Dendritic cell treated with granulocyte-macrophage colony-stimulating factor and Interleukin-4, amounts not matched to agents 40 ng/mL and 50 ng/mL, for 4 days (primary cell): ENCODE measurements at regions not wholly inside any gene's neighbourhood (a gene's known extent, or its start where the extent isn't known, plus 50 kb on each side); places are given as distances from the start of the nearest gene placed in this dataset.
"Not testable (repeated sequence)": the region's sequence is repeated elsewhere in the genome, so short reads cannot be mapped to it uniquely, and the experiment has no call there.

Experiments used
- H3K27ac Mint-ChIP-seq: one replicate; pipeline ENCODE4 v1.8.0; 2022; ENCODE audit warnings: mild to moderate bottlenecking, mixed read lengths
- H3K27me3 Mint-ChIP-seq: one replicate; pipeline ENCODE4 v1.8.0; 2022; ENCODE audit warnings: mild to moderate bottlenecking, mixed read lengths
- H3K36me3 Mint-ChIP-seq: one replicate; pipeline ENCODE4 v1.8.0; 2022; ENCODE audit warnings: low read depth, mixed read lengths
- H3K4me1 Mint-ChIP-seq: one replicate; pipeline ENCODE4 v1.8.0; 2022; ENCODE audit warnings: low read depth, mixed read lengths
- H3K4me3 Mint-ChIP-seq: one replicate; pipeline ENCODE4 v1.8.0; 2022; ENCODE audit warnings: mild to moderate bottlenecking, moderate library complexity, mixed read lengths
- H3K9me3 Mint-ChIP-seq: one replicate; pipeline ENCODE4 v1.8.0; 2022; ENCODE audit warnings: mixed read lengths
- intact Hi-C: fragments of 100-400 bp; cut with micrococcal nuclease; formaldehyde crosslinking; loops from one replicate; pipeline ENCODE4 v1.15.0; 2022

GRCh38 chr13:111627596-111627995, 307.2 kb downstream of the TEX29 start:
- Mint-ChIP-seq H3K27me3 (no peaks in the 10 kb centered on the region), H3K9me3 (no peaks in the 10 kb centered on the region), H3K36me3 (no peaks in the 10 kb centered on the region), H3K27ac (no peak overlapping the region), H3K4me1 (no peaks in the 10 kb centered on the region), H3K4me3 (no peak overlapping the region)
- intact Hi-C loops = no loop called here

- H3K36me3 Mint-ChIP-seq = no peaks in the 10 kb centered on the region
- H3K27me3 Mint-ChIP-seq = no peaks in the 10 kb centered on the region
- intact Hi-C loops = no loop called here
- no peak overlapping the region for H3K4me3 Mint-ChIP-seq
- H3K4me1 Mint-ChIP-seq = no peaks in the 10 kb centered on the region
- no peaks in the 10 kb centered on the region for H3K9me3 Mint-ChIP-seq
- no peak overlapping the region for H3K27ac Mint-ChIP-seq
Observed at GRCh38 chr13:111629016-111629415, 308.6 kb downstream of the TEX29 start.

GRCh38 chr13:111629457-111629856, 309.0 kb downstream of the TEX29 start:
- H3K27me3 Mint-ChIP-seq = no peaks in the 10 kb centered on the region
- H3K4me1 Mint-ChIP-seq = no peaks in the 10 kb centered on the region
- no peaks in the 10 kb centered on the region for H3K36me3 Mint-ChIP-seq
- no peaks in the 10 kb centered on the region for H3K9me3 Mint-ChIP-seq
- intact Hi-C loops = no loop called here
- no peak overlapping the region for H3K27ac Mint-ChIP-seq
- H3K4me3 Mint-ChIP-seq = no peak overlapping the region

DNA sequence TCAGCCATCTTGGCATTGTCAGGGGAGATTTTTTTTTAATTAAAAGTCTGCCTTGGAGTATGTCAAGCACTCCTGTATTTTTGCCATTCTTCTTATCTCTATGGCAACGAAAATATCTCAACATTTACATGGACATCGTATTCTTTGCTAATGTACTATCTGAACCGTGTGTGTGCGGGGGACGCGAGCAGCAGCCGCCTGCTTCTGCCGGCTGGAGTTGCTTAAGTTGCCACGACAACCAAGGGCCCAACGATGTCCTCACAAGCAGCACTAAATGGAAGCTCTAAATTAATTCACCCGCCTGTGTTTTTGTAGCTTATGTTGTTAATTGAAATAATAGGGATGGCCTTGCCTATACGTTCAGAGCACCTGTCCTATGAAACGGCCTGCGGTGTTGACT, 309.5 kb downstream of the TEX29 start:
- no peaks in the 10 kb centered on the region for H3K36me3 Mint-ChIP-seq
- intact Hi-C loops = no loop called here
- no peaks in the 10 kb centered on the region for H3K4me1 Mint-ChIP-seq
- no peaks in the 10 kb centered on the region for H3K27me3 Mint-ChIP-seq
- no peak overlapping the region for H3K27ac Mint-ChIP-seq
- H3K9me3 Mint-ChIP-seq = no peaks in the 10 kb centered on the region
- no peak overlapping the region for H3K4me3 Mint-ChIP-seq

- H3K36me3 Mint-ChIP-seq = no peaks in the 10 kb centered on the region
- no peaks in the 10 kb centered on the region for H3K9me3 Mint-ChIP-seq
- H3K4me3 Mint-ChIP-seq = no peak overlapping the region
- H3K27me3 Mint-ChIP-seq = no peaks in the 10 kb centered on the region
- no peaks in the 10 kb centered on the region for H3K4me1 Mint-ChIP-seq
- H3K27ac Mint-ChIP-seq = no peak overlapping the region
- intact Hi-C loops = no loop called here
Observed at GRCh38 chr13:111630406-111630805, 310.0 kb downstream of the TEX29 start.

GRCh38 chr13:111631271-111631670, 310.8 kb downstream of the TEX29 start:
- H3K4me1 Mint-ChIP-seq, H3K27me3 Mint-ChIP-seq, H3K4me3 Mint-ChIP-seq, intact Hi-C loops, H3K27ac Mint-ChIP-seq, H3K36me3 Mint-ChIP-seq, H3K9me3 Mint-ChIP-seq: not testable (repeated sequence)

DNA sequence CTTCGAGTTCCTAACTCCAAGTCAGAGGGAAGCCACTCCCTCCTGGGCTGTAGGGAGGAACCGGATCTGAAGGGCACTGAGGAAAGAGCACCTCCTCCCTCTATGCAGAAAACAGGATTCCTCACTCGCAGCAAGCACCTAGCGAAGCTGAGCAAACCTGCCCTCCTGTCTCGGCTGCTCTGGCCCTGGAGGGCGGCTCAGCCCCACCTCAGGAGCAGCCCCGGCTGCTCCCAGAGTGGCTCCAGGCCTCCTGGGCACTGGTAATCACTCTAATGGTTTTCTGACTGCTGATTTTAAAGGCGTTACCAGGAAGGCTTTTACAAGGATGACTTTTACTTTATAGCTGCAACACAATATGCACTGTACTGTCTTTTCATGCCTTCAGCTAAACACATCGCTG, 312.5 kb downstream of the TEX29 start:
- no peaks in the 10 kb centered on the region for H3K9me3 Mint-ChIP-seq
- intact Hi-C loops = no loop called here
- H3K27me3 Mint-ChIP-seq = no peaks in the 10 kb centered on the region
- no peaks in the 10 kb centered on the region for H3K4me1 Mint-ChIP-seq
- H3K4me3 Mint-ChIP-seq = no peak overlapping the region
- no peak overlapping the region for H3K27ac Mint-ChIP-seq
- H3K36me3 Mint-ChIP-seq = no peaks in the 10 kb centered on the region

DNA sequence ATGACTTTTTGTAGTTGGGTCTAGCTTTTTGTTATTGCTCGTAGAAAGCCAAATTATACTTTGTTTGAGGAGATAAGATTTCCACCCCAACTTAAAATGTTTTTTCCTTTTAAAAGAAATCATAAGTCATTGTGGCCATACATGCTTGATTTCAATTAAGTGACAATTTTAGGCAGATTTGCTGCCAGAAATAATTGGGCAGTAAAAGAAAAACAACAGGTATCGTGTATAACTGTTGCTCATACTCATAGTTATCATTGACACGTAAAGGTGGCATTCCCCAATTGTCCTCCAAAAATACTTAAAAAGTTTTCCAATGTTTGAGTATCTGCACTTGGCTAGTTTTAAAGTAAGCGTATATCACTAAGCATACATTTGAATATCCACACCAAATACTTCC, 313.0 kb downstream of the TEX29 start:
- H3K27me3 Mint-ChIP-seq = no peaks in the 10 kb centered on the region
- no peak overlapping the region for H3K4me3 Mint-ChIP-seq
- H3K4me1 Mint-ChIP-seq = no peaks in the 10 kb centered on the region
- H3K27ac Mint-ChIP-seq = no peak overlapping the region
- intact Hi-C loops = no loop called here
- no peaks in the 10 kb centered on the region for H3K9me3 Mint-ChIP-seq
- no peaks in the 10 kb centered on the region for H3K36me3 Mint-ChIP-seq

- Mint-ChIP-seq H3K4me1 (no peaks in the 10 kb centered on the region), H3K27me3 (no peaks in the 10 kb centered on the region), H3K27ac (no peak overlapping the region), H3K4me3 (no peak overlapping the region), H3K9me3 (no peaks in the 10 kb centered on the region), H3K36me3 (no peaks in the 10 kb centered on the region)
- intact Hi-C loops = no loop called here
Observed at GRCh38 chr13:111634410-111634809, 314.0 kb downstream of the TEX29 start.

- intact Hi-C loops = no loop called here
- no peaks in the 10 kb centered on the region for H3K36me3 Mint-ChIP-seq
- no peaks in the 10 kb centered on the region for H3K4me1 Mint-ChIP-seq
- H3K27ac Mint-ChIP-seq = no peak overlapping the region
- no peaks in the 10 kb centered on the region for H3K9me3 Mint-ChIP-seq
- H3K27me3 Mint-ChIP-seq = no peaks in the 10 kb centered on the region
- no peak overlapping the region for H3K4me3 Mint-ChIP-seq
Observed at GRCh38 chr13:111636271-111636670, 315.8 kb downstream of the TEX29 start.

- intact Hi-C loops = no loop called here
- Mint-ChIP-seq H3K4me3 (no peak overlapping the region), H3K9me3 (no peaks in the 10 kb centered on the region), H3K36me3 (no peaks in the 10 kb centered on the region), H3K4me1 (no peaks in the 10 kb centered on the region), H3K27ac (no peak overlapping the region), H3K27me3 (no peaks in the 10 kb centered on the region)
Observed at GRCh38 chr13:111636804-111637203, 316.4 kb downstream of the TEX29 start.

- Mint-ChIP-seq H3K4me1 (no peaks in the 10 kb centered on the region), H3K27ac (no peak overlapping the region), H3K4me3 (no peak overlapping the region), H3K9me3 (no peaks in the 10 kb centered on the region), H3K27me3 (no peaks in the 10 kb centered on the region), H3K36me3 (no peaks in the 10 kb centered on the region)
- intact Hi-C loops = no loop called here
Observed at GRCh38 chr13:111637365-111637764, 316.9 kb downstream of the TEX29 start.

DNA sequence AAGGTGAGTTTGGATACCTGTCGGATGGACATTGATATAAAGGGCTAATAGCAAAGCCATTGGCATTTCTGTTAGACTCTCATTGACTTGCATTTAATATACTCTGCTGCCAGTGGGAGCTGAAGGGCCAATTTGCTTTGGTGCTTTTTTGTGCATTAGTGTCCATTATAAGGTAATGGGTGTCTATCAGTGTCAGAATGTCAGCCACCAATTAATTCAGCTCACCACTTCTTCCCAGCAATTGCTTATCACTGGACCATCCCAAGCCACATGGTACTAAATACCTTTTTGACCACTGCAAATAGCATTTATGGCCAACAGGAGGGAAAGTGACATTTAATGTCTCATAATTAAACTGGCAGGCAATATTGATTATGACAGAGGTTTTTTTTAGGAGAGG, 317.8 kb downstream of the TEX29 start:
- H3K27me3 Mint-ChIP-seq = no peaks in the 10 kb centered on the region

DNA sequence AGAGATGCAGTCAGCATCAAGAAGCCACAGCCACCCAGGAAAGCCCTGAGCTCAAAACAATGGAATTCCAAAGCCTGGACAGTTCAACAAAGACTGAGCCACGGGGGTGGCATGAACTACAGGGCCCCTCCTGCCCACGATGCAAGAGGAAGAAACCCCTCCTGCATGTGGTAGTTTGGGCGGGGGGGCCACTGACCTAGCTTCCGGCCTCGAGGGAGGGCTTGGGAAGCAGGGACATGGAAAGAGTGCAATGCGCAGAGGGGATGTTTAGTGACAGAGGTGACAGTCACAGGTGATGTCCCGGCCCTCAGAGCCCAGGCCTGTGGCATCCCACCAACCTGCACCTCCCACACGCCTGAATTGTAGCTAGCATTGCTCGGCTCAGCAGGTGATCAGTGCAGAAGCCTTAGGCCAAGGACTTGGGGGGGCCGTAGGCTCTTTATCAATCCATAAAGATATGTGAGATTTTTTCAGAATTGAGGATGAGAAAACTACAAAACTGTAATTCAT, 318.8 kb downstream of the TEX29 start:
- Mint-ChIP-seq H3K4me3 (no peak overlapping the region), H3K4me1 (no peaks in the 10 kb centered on the region), H3K27ac (no peak overlapping the region), H3K9me3 (no peaks in the 10 kb centered on the region), H3K27me3 (no peaks in the 10 kb centered on the region), H3K36me3 (no peaks in the 10 kb centered on the region)
- intact Hi-C loops = no loop called here

More for the DNA sequence above, 317.8 kb downstream of the TEX29 start:
- Mint-ChIP-seq H3K4me1 (no peaks in the 10 kb centered on the region), H3K4me3 (no peak overlapping the region), H3K27ac (no peak overlapping the region), H3K36me3 (no peaks in the 10 kb centered on the region), H3K9me3 (no peaks in the 10 kb centered on the region)
- intact Hi-C loops = no loop called here

GRCh38 chr13:111640006-111640405, 319.6 kb downstream of the TEX29 start:
- Mint-ChIP-seq H3K27ac (no peak overlapping the region), H3K27me3 (no peaks in the 10 kb centered on the region), H3K36me3 (no peaks in the 10 kb centered on the region), H3K4me1 (no peaks in the 10 kb centered on the region), H3K9me3 (no peaks in the 10 kb centered on the region), H3K4me3 (no peak overlapping the region)
- intact Hi-C loops = no loop called here
